GM19397 (cell line): ENCODE measurements at regions not wholly inside any gene's neighbourhood (a gene's known extent, or its start where the extent isn't known, plus 50 kb on each side); places are given as distances from the start of the nearest gene placed in this dataset.
"Not testable (repeated sequence)": the region's sequence is repeated elsewhere in the genome, so short reads cannot be mapped to it uniquely, and the experiment has no call there.

Source experiments
- ATAC-seq: cut with Tn5 transposase; IDR thresholded peaks from one replicate; pipeline ENCODE4 v1.9.1; 2021; ENCODE audit warnings: mild to moderate bottlenecking, moderate library complexity; ENCODE audit not compliant: unreplicated experiment

GRCh38 chr13:79997244-79997643, 343.7 kb downstream of the SPRY2 start:
- no peak for ATAC-seq

- no peak for ATAC-seq
Observed at GRCh38 chr13:79995334-79995733, 345.6 kb downstream of the SPRY2 start.

- ATAC-seq, result no peak
Observed at GRCh38 chr13:79992111-79992510, 348.8 kb downstream of the SPRY2 start.

- no peak for ATAC-seq
Observed at GRCh38 chr13:79990048-79990447, 350.9 kb downstream of the SPRY2 start.

- ATAC-seq, result no peak
Observed at GRCh38 chr13:79989217-79989661, 351.7 kb downstream of the SPRY2 start.

- no peak for ATAC-seq
Observed at GRCh38 chr13:79988573-79988972, 352.4 kb downstream of the SPRY2 start.

- no peak for ATAC-seq
Observed at GRCh38 chr13:79987761-79988160, 353.2 kb downstream of the SPRY2 start.

- no peak for ATAC-seq
Observed at GRCh38 chr13:79987323-79987722, 353.6 kb downstream of the SPRY2 start.

GRCh38 chr13:79986890-79987289, 354.0 kb downstream of the SPRY2 start:
- ATAC-seq, result no peak

- ATAC-seq, result not testable (repeated sequence)
Observed at GRCh38 chr13:79974935-79975650, 365.8 kb downstream of the SPRY2 start.

GRCh38 chr13:79973533-79973963, 367.4 kb downstream of the SPRY2 start:
- peak; percentile 81 for ATAC-seq

- no peak for ATAC-seq
Observed at GRCh38 chr13:79972066-79972569, 368.8 kb downstream of the SPRY2 start.

GRCh38 chr13:79966493-79966895, 374.4 kb downstream of the SPRY2 start:
- no peak for ATAC-seq

GRCh38 chr13:79966059-79966458, 374.9 kb downstream of the SPRY2 start:
- ATAC-seq, result no peak

GRCh38 chr13:79946556-79946955, 394.4 kb downstream of the SPRY2 start:
- no peak for ATAC-seq

- ATAC-seq, result no peak
Observed at GRCh38 chr13:79943346-79944023, 397.4 kb downstream of the SPRY2 start.

- ATAC-seq, result no peak
Observed at GRCh38 chr13:79941752-79942151, 399.2 kb downstream of the SPRY2 start.

- ATAC-seq, result no peak
Observed at GRCh38 chr13:79939689-79940088, 401.2 kb downstream of the SPRY2 start.

GRCh38 chr13:79937771-79938216, 403.1 kb downstream of the SPRY2 start:
- no peak for ATAC-seq

GRCh38 chr13:79937311-79937710, 403.6 kb downstream of the SPRY2 start:
- ATAC-seq, result no peak

- no peak for ATAC-seq
Observed at GRCh38 chr13:79936368-79937136, 404.4 kb downstream of the SPRY2 start.
